Testis (tissue), 2 donors: ENCODE measurements at regions not wholly inside any gene's neighbourhood (a gene's known extent, or its start where the extent isn't known, plus 50 kb on each side); places are given as distances from the start of the nearest gene placed in this dataset.

Source experiments
- DNase-seq: peaks from one replicate; pipeline ENCODE4 v3.0.0-alpha.2; 2019
- H3K27ac ChIP-seq, 2 donors: fragments of 200-600 bp; sonication (generic); one replicate each; pipeline ENCODE4 v1.5.1; 2019
- H3K27me3 ChIP-seq: fragments of 200-600 bp; sonication (generic); one replicate; pipeline ENCODE4 v1.5.1; 2019
- H3K36me3 ChIP-seq: fragments of 200-600 bp; sonication (generic); one replicate; pipeline ENCODE4 v1.5.1; 2017; ENCODE audit warnings: low read depth; ENCODE audit errors: missing control alignments
- H3K4me1 ChIP-seq: fragments of 200-600 bp; sonication (generic); one replicate; pipeline ENCODE4 v1.5.1; 2019
- H3K4me3 ChIP-seq, 2 donors: fragments of 200-600 bp; sonication (generic); one replicate each; pipeline ENCODE4 v1.5.1; 2017 to 2019
- H3K9me3 ChIP-seq: fragments of 200-600 bp; sonication (generic); one replicate; pipeline ENCODE4 v1.5.1; 2017
- POLR2A ChIP-seq: fragments of 450-650 bp; IDR thresholded peaks from one replicate; pipeline ENCODE4 v1.6.1; 2017; ENCODE audit warnings: antibody characterized with exemption, mild to moderate bottlenecking, moderate library complexity
- WGBS, 2 donors: methylation state at CpG; one replicate each; pipeline ENCODE4 v1.1.5; 2018; 5-methylcytosine and 5-hydroxymethylcytosine counted together
- intact Hi-C: fragments of 100-400 bp; cut with DNase I; formaldehyde crosslinking; loops from one replicate; pipeline ENCODE4 v1.15.1; 2023; ENCODE audit warnings: low total_unique reads
- TF ChIP-seq, protein P1 (sequence below), 3 experiments: fragments of 450-650 bp in 2 of 3; fragments of 200-600 bp in 1 of 3; sonication (generic) in 1 of 3; IDR thresholded peaks; one replicate each; pipeline ENCODE4 v1.5.1; 2016 to 2019; ENCODE audit warnings: antibody characterized with exemption in 3 of 3, mild to moderate bottlenecking in 2 of 3, moderate library complexity in 1 of 3

DNA sequence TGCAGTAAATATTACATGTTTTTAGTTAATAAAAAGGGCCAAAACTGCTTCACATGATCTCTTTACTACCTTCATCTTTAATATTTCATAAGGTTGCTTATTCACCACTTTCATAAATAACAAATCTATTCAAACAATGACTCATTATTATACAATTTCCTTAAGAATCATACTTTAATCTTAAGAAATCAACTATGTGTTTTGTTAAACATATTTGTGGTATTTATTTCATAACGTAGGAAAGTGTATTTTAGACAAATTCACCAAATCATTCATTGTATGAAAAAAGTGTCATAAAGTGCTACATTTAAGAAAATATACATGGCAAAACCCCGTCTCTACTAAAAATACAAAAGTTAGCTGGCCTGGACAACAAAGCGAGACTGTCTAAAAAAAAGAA lies 150.5 kb upstream of the RXFP1 start:
- Histone ChIP-seq H3K4me3 (no peak overlapping the region), H3K27ac (no peak overlapping the region), H3K36me3 (no peaks in the 10 kb centered on the region), H3K27me3 (no peaks in the 10 kb centered on the region), H3K4me1 (no peaks in the 10 kb centered on the region), H3K9me3 (no peaks in the 10 kb centered on the region)
- TF ChIP-seq POLR2A, result no peak
- TF ChIP-seq, protein P1, sequence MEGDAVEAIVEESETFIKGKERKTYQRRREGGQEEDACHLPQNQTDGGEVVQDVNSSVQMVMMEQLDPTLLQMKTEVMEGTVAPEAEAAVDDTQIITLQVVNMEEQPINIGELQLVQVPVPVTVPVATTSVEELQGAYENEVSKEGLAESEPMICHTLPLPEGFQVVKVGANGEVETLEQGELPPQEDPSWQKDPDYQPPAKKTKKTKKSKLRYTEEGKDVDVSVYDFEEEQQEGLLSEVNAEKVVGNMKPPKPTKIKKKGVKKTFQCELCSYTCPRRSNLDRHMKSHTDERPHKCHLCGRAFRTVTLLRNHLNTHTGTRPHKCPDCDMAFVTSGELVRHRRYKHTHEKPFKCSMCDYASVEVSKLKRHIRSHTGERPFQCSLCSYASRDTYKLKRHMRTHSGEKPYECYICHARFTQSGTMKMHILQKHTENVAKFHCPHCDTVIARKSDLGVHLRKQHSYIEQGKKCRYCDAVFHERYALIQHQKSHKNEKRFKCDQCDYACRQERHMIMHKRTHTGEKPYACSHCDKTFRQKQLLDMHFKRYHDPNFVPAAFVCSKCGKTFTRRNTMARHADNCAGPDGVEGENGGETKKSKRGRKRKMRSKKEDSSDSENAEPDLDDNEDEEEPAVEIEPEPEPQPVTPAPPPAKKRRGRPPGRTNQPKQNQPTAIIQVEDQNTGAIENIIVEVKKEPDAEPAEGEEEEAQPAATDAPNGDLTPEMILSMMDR (IDR thresholded peaks at IDR 0.05), result no peak
- 95 to 97% methylated on average over 3 of the region's 3 CpGs for WGBS, 2 donors
- DNase-seq, result no peak
- intact Hi-C loops, result no loop called here

DNA sequence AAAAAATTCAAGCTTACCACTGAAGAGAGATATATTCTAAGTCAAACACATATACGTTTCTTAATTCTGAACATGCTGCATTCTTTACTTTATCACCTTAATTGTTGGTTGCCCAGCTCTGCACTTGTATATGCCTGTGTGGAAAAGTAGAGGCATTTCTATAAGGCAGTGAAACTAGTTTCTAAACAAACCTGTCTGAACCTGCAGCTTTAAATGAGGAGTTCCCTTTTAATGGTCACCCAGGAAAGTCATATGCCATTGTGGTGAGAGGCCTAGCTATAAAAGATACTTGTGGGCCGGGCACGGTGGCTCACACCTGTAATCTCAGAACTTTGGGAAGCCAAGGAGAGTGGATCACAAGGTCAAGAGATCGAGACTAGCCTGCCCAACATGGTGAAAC lies 147.4 kb upstream of the RXFP1 start:
- Histone ChIP-seq H3K27me3 (no peaks in the 10 kb centered on the region), H3K4me3 (no peak overlapping the region), H3K9me3 (no peaks in the 10 kb centered on the region), H3K4me1 (no peaks in the 10 kb centered on the region), H3K27ac (no peak overlapping the region), H3K36me3 (no peaks in the 10 kb centered on the region)
- TF ChIP-seq POLR2A, result no peak
- TF ChIP-seq, protein P1 (IDR thresholded peaks at IDR 0.05), result no peak
- intact Hi-C loops, result no loop called here
- DNase-seq, result no peak
- WGBS, 2 donors, result 83 to 88% methylated on average over 4 of the region's 4 CpGs

DNA sequence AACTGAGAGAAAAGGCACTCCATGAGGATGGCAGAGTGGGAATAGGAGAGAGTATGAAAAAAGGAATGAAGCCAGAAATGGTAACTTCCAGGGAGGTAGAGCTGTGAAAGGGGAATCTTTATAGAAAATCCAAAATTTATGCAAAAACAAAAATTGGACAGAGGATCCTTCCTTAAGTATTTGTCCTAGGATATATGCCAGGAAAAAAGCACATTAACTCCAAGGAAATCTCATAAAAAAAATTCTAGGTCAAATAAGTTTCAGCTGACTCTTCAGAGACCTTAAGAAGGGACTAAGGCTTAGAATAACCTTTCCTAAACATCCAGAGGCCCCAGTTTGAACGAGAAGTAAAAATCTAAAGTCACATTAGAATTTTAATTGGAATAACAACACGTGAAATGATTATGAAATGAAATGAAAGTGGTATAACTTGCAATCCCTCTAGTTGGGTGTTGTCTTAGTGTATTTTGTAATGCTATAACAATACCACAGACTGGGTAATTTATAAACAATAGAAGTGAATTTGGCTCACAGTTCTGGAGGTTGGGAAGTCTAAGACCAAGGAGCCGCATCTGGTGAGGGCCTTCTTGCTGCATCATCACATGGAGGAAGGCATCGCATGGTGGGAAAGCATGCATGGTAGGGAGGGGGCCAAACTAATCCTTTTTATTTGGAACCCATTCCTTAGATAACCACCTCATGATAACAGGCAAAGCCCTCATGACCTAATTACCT lies 145.4 kb upstream of the RXFP1 start:
- intact Hi-C loops, result no loop called here
- no peak for DNase-seq
- TF ChIP-seq, protein P1 (IDR thresholded peaks at IDR 0.05), result no peak
- no peak for TF ChIP-seq POLR2A
- no peaks in the 10 kb centered on the region for H3K36me3 ChIP-seq
- WGBS, 2 donors, result 60 to 61% methylated on average over 4 of the region's 4 CpGs
- no peak overlapping the region for H3K4me3 ChIP-seq
- no peaks in the 10 kb centered on the region for H3K27me3 ChIP-seq
- no peaks in the 10 kb centered on the region for H3K9me3 ChIP-seq
- peak overlapping the region in 1 of 2 donors; percentile 11 for H3K27ac ChIP-seq
- no peaks in the 10 kb centered on the region for H3K4me1 ChIP-seq

DNA sequence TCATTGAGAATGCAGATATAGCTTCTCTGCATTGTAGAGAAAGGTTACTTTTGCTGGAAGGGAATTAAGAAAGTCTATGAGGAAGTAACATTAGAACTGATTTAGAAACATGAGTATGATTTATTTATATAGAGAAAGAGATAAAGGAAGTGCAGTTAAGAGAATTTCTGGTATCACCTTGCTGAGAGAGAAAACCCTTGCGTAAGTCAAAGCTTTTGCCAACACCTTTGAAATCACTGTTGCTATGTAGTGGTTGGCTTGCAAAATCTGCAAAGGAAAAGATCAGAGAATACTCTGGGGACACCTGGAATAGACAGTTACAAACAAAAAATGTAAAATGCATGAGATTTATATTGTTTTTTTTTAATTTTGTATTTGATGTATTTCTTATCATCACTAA lies 137.3 kb upstream of the RXFP1 start:
- no peaks in the 10 kb centered on the region for H3K36me3 ChIP-seq
- DNase-seq, result no peak
- H3K4me3 ChIP-seq, result no peak overlapping the region
- TF ChIP-seq, protein P1 (IDR thresholded peaks at IDR 0.05), result no peak
- TF ChIP-seq POLR2A, result no peak
- no peaks in the 10 kb centered on the region for H3K27me3 ChIP-seq
- H3K27ac ChIP-seq, result no peak overlapping the region
- no peaks in the 10 kb centered on the region for H3K4me1 ChIP-seq
- H3K9me3 ChIP-seq, result no peaks in the 10 kb centered on the region
- intact Hi-C loops, result no loop called here
- WGBS, 2 donors, result 85 to 91% methylated on average over 1 of the region's 1 CpG

DNA sequence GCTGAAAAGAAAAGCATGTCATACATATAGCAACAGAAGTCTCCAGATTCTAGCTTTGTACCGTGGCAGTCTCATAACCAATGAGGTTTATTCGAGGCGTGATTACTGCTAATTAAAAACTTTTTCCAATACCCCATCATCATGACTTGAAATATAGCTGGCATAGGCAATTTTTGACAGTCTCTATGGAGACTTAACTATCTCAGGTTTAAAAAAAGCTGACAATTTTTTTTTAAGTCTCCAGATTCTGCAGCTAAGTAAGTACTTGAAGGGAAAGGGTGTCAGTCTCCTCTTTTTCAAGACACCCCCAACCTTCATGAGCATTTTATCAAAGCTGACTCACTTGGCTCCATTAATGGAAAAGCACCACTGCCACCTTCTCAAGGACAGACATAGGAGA lies 126.3 kb upstream of the RXFP1 start:
- DNase-seq, result no peak
- intact Hi-C loops, result no loop called here
- H3K9me3 ChIP-seq, result no peaks in the 10 kb centered on the region
- 95 to 98% methylated on average over 3 of the region's 3 CpGs for WGBS, 2 donors
- no peaks in the 10 kb centered on the region for H3K36me3 ChIP-seq
- no peak overlapping the region for H3K27ac ChIP-seq
- H3K4me3 ChIP-seq, result no peak overlapping the region
- H3K27me3 ChIP-seq, result no peaks in the 10 kb centered on the region
- H3K4me1 ChIP-seq, result no peaks in the 10 kb centered on the region
- TF ChIP-seq, protein P1 (IDR thresholded peaks at IDR 0.05), result no peak
- no peak for TF ChIP-seq POLR2A
